Activated CD4-positive, alpha-beta T cell treated with anti-CD3 and anti-CD28 coated beads, Interleukin-2, amount 50 U/mL, for 48 hours (primary cell): ENCODE measurements at regions not wholly inside any gene's neighbourhood (a gene's known extent, or its start where the extent isn't known, plus 50 kb on each side); places are given as distances from the start of the nearest gene placed in this dataset.

Source experiments
- DNase-seq, 2 experiments: peaks; one replicate each; pipeline ENCODE4 v3.0.0-alpha.2; 2020

DNA sequence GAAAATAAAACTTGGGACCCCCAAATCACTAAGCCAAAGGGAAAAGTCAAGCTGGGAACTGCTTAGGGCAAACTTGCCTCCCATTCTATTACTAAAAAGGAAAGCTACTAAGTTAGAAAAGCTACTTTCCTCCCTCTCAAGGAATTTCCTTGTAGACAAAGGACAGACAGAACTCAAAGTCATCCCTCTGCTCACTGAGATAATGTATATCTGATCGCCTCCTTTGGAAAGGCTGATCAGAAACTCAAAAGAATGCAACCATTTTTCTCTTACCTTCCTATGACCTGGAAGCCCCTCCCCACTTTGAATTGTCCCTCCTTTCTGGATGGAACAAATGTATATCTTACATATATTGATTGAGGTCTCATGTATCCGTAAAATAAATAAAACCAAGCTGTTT is 190.5 kb upstream of the DCN start:
- DNase-seq, result no peak

DNA sequence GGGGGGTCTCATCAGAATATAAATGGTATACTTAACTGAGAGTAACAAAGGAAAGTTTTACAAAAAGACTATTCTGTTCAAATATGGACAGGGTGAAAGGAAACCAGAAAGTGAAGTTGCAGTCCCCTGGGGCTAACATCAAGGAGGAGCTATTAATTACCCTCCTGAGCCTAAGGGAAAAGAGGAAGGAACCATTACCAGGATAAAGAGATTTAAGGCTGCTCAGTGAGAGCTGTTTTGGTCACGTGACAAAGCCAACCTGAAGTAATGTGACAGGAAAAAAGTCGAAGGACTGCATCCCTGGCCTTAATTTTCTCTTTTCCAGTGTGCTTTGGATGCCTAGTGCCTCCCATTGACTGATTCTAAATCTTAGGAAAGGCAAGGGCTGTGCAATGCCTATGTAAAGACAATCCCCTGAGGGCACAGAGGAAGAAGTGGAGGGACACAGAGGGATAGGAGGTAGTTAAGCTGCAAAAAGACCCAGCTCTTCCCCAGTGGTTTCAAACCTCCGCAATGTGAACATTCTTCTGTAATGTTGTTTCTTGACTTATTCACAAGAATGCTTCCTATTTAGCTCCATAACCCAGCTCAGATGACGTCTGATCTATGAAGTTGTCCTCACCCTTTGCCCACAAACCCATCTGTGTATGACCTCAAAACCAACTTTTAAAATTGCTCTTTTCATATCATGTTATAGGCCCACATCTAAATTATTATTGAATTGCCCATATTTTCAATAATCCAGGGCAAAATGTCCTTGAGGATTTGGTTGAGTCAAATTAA is 187.7 kb upstream of the DCN start:
- DNase-seq, result no peak

DNA sequence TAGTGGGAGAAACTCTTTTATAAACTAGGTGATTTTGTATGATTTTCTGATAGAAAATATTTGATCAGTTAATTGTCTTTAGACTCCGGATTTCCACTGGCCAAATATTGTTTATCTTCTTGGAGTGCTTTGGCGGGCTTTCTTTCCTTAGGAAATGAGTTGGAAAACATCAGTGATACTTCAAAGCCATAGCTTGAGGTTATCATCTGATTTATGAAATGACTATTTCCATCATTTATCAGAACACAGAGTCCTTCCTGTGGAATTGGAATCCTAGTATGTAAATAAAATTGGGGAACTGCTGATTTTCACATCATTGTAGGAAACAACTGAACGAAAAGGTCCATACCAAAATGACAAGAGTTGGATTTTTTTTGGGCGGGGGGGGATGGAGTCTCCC is 186.0 kb upstream of the DCN start:
- DNase-seq, result no peak

DNA sequence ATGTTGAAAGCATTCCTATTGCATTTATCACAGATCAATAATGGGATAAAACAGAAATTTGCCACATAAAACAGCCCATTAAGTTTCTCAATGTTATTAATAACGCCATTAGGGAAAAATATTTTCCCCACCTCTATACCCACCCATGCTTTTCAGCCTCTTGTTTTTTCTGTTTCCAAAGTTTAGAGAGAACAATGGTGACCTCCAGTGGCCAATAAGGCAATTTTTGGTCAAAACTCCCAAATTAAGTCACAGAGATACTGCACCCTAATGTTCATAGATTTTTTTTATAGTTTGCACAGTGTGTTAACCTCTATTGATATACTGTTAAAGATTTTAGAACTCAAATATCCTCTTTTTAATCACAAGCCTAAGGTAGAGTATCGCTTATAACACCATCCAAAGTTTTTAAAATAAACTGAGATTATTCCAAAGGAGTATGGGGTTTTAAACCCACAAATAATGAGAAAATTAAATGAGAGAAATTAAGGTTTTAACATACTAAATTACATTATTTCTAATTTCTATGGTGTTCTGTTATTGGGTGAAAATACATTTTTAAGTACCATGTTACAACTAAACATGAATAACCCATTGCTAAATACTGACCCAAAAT is 184.7 kb upstream of the DCN start:
- no peak for DNase-seq

DNA sequence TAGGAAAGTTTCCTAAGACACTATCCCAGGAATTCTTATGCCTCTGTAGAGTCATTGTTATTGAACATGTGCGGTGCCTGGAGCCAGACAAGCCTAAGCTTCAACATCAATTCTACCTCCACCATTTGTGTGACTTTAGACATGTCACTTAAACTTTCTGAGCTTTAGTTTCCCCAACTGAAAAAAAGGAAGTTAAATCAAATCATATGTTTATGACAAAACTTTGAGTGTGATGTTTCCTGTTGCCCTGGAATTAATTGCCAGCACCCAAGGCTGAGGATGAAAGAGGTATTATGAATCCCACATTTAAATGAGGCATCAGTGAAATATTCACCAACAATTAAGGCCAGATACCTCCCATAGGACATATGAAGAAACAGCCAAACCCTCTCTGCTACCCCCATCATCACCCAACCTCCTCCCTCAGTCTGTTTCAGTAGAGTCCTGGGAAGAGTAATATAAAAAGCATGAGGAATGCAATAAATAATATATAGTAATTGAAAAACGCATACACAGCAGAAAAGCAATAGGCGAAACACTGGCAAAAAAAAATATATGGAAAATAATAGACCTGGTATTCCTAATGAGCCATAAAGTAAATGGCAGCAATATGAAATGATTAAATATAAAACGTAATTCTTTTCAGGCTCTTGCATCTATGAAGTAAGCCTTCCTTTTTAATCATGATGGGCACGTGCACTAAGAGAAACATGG is 182.0 kb upstream of the DCN start:
- DNase-seq, result no peak

DNA sequence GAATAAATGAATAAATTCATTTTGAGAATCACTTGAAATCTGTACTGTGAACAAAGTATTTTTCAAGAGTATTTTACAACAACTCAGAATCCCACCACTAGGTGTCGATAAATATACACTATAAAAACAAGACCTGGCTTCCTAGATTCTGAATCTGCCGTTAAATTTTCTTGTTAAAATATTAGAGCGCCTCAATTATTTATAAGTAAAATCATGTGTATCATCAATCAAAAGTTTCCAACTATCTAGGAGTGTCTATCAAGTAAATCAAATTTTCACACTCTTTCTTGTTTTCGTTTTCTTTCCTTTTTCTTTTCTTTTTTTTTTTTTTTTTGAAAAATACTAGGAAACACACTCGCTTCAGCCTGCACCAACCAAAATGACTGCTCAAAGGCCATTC is 179.2 kb upstream of the DCN start:
- DNase-seq, result no peak

DNA sequence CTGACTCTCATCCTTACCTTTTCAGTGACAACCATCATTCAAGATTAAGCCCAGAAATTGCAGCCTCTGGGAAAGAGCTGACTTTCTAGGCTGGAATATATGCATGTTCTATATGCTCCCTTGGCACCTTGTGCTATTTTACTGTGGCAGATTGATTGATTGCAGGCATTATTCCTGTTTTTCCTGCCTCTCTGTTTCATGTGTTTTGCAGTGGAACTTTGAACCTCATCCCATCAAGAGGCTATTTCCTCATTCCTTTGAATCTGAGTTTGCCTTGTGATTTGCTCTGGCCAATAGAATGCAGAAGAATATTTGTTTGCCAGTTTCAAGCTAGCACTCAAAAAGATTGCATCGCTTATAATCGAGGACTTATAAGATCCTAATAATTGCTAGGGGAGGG is 174.8 kb upstream of the DCN start:
- DNase-seq, result no peak

DNA sequence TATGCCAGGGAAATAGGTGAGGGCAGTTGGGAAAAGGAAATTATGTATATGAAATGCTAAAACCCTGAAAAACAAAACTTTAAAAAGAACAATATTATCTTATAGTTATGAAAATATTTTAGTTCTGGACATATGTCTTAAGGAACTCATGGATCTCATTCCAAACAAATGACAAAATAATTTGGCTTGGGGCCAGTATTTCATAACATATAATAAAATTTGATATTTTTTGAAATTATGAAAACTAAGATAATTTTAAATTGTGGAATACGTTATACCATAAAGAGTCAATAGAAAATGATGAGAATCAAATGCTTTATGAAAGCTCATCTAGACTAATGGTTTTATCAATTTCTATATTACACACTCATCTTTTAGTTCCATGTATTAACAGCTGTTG is 173.8 kb upstream of the DCN start:
- no peak for DNase-seq

DNA sequence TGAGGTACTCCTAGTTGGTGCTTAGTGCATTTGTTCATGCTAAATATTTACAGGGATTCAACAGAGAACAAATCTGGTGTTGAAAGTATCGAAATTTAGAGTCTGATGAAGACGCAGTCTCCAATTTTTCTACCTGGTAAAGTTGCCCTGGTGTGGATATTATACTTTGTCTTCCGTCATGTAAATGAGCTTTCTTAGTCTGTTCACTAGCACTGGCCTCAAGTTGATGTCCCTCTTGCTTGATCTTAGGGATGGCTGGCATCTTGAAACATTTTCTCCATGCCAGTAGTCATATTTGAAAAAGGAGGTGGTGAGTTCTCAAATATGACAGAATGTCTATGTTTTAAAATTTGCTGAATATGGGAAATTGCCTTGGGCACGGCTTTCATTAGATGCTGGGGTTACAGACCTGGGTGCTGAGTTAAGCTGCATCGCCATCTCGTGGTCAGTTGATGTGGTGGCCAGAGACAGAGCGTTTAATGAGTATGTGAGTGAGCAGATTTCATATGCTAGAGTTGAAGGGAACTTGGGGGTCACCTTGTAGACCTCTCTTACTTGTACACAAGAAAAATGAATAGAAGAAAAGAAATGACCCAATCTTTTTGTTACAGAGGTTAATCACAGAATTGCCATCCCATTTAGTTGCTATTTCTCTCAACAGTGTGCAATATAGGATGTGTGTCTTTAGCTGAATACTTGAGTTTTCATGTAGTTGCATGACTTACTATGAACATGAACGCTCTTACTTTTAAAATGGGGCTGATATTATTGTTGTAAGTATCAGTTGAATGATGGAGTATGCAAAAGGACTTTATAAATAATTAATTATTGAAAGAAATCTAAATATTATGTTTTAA is 172.8 kb upstream of the DCN start:
- peak; percentile 32 to 47 for DNase-seq

DNA sequence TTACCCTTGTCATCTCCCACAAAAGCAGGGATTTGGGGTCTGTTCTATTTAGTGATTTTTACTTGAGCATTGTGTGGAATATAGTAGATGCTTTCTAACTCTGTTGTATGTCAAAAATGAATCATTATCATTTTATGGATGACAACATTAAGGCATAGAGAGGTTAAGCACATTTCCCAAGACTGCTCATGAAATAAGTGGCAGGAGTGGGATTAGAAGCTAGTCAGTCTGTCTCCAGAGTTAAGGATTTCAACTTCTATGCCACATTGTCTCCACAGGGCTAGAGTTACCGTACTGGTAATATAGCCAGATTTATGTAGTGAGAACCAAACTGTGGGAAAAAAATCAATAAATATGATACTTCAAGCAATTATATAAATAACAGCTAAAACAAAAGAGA is 170.6 kb upstream of the DCN start:
- DNase-seq, result no peak

DNA sequence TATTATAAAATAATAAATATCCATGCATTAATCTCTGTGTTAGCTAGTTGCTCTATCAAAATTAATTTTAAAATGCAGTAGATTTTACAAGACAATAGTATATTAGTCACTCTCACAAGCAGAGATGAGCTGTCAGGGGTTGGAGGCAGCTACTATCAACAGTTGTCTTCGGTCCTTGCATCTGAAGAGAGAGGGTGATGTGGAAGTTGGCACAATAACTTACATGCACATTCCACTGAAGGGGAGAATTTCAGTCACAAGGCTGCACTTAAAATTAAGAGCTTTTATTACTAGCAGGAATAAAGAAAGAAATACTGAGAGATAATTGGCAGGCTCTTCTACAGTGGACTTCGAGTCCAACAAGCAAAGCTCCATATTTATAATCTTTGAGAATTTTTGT is 166.9 kb upstream of the DCN start:
- no peak for DNase-seq

DNA sequence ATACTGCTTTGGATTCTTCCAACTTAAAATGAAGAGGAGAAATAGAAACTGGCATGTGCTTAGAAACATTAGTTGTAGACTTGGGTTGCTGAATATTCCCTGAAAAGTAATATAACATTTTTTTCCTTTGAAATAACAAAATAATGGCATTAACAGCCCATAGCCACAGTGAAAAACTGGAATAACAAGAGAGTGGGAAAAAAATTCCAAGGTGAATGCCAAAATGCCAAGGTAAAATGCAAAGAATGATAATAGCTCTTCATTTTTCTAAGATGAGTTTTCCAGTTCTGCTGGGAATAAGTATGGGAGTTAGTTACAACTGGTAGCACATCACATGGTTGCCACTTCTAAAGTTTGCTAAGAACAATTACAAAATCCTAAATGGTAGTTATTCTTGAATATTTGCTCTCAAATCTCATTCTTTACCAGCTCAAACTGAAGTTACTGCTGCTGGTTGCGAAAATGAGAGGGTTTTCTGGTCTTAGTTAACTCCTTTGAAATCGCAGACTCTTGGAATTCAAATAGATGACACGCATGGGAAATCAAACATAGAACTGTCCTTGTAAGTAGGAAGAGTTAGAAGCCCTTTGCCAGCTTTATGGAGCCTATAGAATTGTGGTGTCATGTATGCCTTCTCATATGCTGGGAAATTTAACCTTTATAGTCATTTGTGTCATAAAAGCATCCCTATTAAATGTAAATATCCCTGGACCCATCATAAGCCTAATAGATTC is 165.0 kb upstream of the DCN start:
- DNase-seq, result no peak

DNA sequence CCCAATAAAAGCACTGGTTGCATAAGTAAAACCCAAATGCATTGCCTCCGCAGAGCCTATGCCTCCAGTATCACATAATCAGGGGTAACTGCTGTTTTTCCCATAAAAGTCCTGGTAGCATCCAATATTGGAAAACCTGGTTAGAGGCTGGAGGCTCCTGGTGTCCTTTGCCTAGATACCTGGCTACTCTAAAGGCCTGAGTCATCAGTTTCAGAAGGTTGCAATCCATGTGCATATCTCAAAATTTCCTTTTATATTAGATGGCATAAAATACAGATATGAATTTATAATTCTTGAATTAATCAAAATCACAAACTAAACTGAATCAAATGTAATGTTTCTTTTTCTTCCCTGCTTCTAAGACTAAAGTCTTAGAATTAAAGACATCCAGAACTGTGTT is 164.2 kb upstream of the DCN start:
- no peak for DNase-seq

DNA sequence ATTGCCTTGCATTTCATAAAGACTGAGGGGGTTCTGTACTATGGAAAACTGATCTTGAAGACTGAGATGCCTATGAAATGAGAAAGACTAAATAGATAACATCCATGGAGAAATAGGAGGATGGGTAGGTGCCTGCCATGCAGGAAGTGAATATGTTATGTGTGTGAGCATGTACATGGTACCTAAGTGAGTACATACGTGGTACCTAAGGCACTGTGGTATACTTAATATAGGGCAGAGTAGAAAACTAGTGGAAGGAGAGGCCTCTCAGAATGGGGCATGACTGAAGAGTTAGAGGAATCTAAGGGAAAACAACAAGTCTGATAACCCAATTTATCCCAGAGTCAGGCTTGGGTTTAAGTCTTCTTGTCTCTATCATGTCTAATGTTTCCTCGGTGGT is 161.8 kb upstream of the DCN start:
- DNase-seq, result no peak

DNA sequence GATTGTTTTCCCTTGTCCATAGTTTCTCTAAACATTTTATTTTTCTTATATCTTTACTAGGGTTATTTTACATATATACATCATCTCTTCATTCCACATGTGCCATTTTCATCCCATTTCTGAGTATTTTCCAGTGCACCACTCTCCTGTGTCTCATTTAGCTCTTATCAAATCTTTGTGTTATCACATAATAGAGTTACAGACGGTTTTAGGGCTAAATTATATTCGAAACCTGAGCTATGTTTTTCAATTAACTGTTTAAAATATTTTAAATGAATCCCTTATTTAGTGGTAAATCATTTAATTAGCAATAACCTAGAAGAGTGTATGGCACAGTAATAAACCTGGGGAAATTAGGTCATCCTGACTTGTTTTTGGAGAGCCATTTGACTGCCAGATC is 160.4 kb upstream of the DCN start:
- DNase-seq, result no peak

DNA sequence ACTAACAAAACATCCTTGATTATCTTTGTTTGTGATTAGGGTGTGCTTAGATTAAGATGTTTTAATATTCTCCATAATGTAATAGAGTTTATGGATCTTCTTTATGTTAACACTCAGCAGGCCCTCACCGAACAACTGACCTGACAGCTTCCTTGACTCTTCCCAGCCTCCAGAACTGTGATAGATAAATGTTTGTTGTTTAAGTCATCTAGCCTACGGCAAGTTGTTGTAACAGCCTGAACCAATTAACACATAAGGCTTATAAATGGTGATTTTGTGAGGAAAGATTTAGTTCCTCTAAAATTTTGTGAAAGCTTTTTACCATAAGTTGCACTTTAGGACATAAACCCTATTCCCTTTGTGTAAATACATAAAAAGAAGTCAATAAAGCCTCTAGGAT is 156.5 kb upstream of the DCN start:
- no peak for DNase-seq

DNA sequence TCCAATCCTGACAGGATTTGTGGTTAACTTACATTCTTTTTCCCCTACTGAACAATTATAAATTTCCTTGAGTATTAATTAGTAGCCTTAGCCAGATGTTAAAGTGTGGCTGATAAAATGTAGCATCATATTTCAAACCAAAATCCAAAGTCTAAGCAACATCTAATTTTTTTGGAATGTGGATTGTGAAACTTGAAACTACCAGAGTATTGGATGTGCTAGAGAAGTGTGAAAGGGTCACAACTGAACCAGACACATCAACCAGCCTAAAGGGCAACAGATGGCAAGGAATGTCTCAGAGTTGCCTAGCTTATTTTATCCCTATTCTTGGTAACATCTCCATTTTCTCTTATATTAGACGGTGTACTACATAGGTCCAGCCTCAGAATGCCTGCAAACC is 153.1 kb upstream of the DCN start:
- DNase-seq, result no peak

DNA sequence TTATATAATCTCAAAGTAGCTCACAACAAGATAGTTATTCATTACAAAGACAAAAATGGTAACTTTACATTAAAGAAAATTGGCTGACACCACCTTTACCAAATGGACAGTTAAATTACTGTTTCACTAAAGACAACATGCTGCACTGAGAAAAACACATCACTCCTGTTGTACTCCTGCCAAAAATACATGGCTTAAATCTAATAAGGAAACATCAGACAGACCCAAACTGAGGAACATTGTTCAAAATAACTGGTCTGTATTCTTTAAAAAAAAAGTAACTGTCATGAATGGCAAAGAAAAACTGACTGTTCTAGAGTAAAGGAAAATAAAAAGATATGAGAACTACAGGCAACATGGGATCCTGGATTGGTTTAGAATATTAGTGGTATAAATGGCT is 151.3 kb upstream of the DCN start:
- DNase-seq, result no peak

DNA sequence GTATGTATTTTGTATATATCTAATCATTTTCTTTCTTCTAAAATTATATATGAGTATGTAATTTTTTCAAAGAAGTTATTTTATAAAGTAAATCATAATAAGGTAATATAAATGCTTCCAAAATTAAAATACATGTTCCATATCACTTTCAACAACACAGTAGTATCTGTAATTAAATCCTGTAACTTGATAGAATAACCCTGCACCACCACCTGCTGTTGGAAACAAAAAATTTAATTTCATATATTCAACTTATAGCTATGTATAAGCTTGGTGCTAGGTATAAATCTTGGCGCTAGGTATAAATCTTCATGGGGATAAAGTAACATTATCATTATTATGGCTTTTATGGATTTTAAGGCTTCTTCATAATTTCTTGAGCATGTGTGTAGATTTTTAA is 149.7 kb upstream of the DCN start:
- DNase-seq, result no peak

DNA sequence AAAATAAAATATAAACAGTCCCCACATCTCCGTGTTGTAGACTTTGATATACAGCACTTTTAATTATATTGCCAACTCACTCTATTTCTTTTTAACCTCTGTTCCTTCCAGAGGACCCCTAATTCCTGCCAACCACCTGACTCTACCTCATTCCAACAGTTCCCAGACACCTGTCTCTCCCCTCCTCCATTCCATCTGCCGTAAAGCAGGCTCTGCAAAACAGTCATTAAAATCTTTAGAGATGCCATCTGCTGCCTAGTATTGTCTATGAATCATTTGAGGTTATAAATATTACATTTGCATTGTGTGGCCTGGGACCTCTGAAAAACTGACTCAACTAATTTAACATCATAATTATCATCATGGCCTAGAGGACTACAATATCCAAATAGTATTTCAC is 148.8 kb upstream of the DCN start:
- no peak for DNase-seq

DNA sequence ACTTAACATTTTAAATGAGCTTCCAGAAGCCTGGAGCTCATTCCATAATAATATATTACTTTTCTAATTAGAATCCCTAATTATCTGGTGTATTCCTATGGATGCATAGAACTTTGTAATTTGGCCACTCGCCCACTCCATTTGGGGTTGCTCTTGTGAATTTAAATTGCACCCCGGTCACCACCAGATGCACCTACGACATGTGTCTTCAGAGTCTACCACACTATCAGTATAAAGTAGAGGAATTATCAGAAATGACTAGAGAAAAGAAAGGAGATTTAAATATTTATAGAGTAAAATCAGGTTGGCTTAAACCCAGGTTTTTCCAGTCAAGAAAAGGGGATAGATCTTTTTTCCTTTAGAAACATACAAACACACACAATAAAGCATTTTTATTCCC is 145.8 kb upstream of the DCN start:
- DNase-seq, result no peak

DNA sequence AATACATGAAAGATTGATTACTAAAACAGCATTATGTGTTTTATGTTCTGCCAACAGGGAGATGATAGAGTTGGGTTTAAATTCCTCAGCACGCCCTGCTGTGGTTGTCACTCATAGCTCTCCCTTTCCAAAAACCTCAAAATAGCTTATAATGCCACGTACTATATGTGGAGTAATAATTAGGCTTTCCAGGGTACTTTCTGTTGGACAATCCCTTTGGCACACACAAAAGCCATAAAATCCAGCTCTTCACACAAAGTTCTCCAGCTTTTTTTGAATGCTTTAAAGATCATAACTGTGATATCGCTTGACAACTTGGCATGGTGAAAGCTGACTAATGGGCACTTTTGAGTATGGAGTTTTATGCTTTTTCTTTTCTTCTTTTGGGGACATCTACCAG is 145.3 kb upstream of the DCN start:
- DNase-seq, result no peak

DNA sequence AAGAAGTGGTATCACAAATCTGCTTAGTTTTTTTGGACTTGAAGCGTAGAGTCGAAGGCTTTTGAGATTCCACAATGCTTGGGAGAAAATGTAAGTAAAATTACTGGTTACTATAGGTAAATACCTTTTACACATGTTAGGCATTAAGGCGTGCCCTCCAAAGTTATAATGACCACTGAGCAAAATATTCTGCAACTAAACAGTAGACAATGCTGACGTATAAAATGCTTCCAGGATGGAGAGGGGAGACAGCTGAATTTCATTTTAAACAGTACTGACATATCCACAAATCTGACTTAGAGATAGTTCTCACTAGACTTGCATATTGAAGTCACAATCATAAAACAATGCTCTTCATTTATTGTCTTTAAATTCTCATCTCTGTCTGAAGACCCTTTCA is 144.5 kb upstream of the DCN start:
- no peak for DNase-seq
